ENCODE measurements at regions not wholly inside any gene's neighbourhood (a gene's known extent, or its start where the extent isn't known, plus 50 kb on each side); places are given as distances from the start of the nearest gene placed in this dataset.

- no peak for TF ChIP-seq POLR2AphosphoS5 (IDR thresholded peaks at IDR 0.05; ENCODE audit: low read depth, low read length)
- TF ChIP-seq, protein P1, sequence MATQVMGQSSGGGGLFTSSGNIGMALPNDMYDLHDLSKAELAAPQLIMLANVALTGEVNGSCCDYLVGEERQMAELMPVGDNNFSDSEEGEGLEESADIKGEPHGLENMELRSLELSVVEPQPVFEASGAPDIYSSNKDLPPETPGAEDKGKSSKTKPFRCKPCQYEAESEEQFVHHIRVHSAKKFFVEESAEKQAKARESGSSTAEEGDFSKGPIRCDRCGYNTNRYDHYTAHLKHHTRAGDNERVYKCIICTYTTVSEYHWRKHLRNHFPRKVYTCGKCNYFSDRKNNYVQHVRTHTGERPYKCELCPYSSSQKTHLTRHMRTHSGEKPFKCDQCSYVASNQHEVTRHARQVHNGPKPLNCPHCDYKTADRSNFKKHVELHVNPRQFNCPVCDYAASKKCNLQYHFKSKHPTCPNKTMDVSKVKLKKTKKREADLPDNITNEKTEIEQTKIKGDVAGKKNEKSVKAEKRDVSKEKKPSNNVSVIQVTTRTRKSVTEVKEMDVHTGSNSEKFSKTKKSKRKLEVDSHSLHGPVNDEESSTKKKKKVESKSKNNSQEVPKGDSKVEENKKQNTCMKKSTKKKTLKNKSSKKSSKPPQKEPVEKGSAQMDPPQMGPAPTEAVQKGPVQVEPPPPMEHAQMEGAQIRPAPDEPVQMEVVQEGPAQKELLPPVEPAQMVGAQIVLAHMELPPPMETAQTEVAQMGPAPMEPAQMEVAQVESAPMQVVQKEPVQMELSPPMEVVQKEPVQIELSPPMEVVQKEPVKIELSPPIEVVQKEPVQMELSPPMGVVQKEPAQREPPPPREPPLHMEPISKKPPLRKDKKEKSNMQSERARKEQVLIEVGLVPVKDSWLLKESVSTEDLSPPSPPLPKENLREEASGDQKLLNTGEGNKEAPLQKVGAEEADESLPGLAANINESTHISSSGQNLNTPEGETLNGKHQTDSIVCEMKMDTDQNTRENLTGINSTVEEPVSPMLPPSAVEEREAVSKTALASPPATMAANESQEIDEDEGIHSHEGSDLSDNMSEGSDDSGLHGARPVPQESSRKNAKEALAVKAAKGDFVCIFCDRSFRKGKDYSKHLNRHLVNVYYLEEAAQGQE (IDR thresholded peaks at IDR 0.05; ENCODE audit: insufficient read depth in 1 of 2, low read depth in 2 of 2, low read length in 2 of 2) = no peak
Measured at GRCh38 chr17:77593081-77593480, 365.4 kb upstream of the TNRC6C start.

Measured in PFSK-1 (cell line).